GM23338 (cell line): ENCODE measurements at regions not wholly inside any gene's neighbourhood (a gene's known extent, or its start where the extent isn't known, plus 50 kb on each side); places are given as distances from the start of the nearest gene placed in this dataset.

Source experiments
- ATAC-seq: fragments of 200-7000 bp; cut with Tn5 transposase; 3 replicates; pipeline ENCODE4 v1.9.1; 2020
- DNase-seq: peaks from one replicate; pipeline ENCODE4 v3.0.0-alpha.2; 2015; ENCODE audit warnings: low spot score
- H2AFZ ChIP-seq: fragments of 200-600 bp; sonication (generic); 2 replicates; pipeline ENCODE4 v1.8.0; 2016; ENCODE audit warnings: antibody characterized with exemption, mild to moderate bottlenecking, moderate library complexity
- H3F3A ChIP-seq: fragments of 200-600 bp; sonication (generic); replicated peaks from 2 replicates; pipeline ENCODE4 v1.8.0; 2017; ENCODE audit warnings: antibody characterized with exemption, mixed run types, low read depth
- H3K27ac ChIP-seq: fragments of 200-600 bp; sonication (generic); 2 replicates; pipeline ENCODE4 v1.6.1; 2016; ENCODE audit warnings: low read depth
- H3K27me3 ChIP-seq: fragments of 200-600 bp; sonication (generic); 2 replicates; pipeline ENCODE4 v1.8.0; 2016; ENCODE audit warnings: mild to moderate bottlenecking, mixed run types, moderate library complexity; ENCODE audit not compliant: insufficient read depth
- H3K36me3 ChIP-seq: fragments of 200-600 bp; sonication (generic); 2 replicates; pipeline ENCODE4 v1.8.0; 2016; ENCODE audit warnings: mild to moderate bottlenecking; ENCODE audit not compliant: insufficient read depth
- H3K4me1 ChIP-seq: fragments of 200-600 bp; sonication (generic); 2 replicates; pipeline ENCODE4 v1.8.0; 2016; ENCODE audit warnings: mild to moderate bottlenecking, moderate library complexity; ENCODE audit not compliant: insufficient read depth
- H3K4me2 ChIP-seq: fragments of 200-600 bp; sonication (generic); 2 replicates; pipeline ENCODE4 v1.7.1; 2017; ENCODE audit warnings: mixed run types
- H3K4me3 ChIP-seq: fragments of 200-600 bp; sonication (generic); 2 replicates; pipeline ENCODE4 v1.6.1; 2016; ENCODE audit warnings: mixed run types
- H3K79me2 ChIP-seq: fragments of 200-600 bp; sonication (generic); replicated peaks from 2 replicates; pipeline ENCODE4 v1.8.0; 2017; ENCODE audit warnings: mild to moderate bottlenecking; ENCODE audit not compliant: insufficient read depth
- H3K9me2 ChIP-seq: fragments of 200-600 bp; sonication (generic); 2 replicates; pipeline ENCODE4 v1.8.0; 2017; ENCODE audit not compliant: insufficient read depth
- H4K20me1 ChIP-seq: fragments of 200-600 bp; sonication (generic); replicated peaks from 2 replicates; pipeline ENCODE4 v1.8.0; 2017; ENCODE audit warnings: mild to moderate bottlenecking; ENCODE audit not compliant: insufficient read depth
- H3K27ac Mint-ChIP-seq: 2 replicates; pipeline ENCODE4 v1.8.0; 2020; ENCODE audit warnings: inconsistent platforms, mild to moderate bottlenecking, moderate library complexity, mixed read lengths
- H3K27me3 Mint-ChIP-seq: 3 replicates; pipeline ENCODE4 v1.8.0; 2022; ENCODE audit warnings: low read depth, mild to moderate bottlenecking, moderate library complexity, mixed read lengths, inconsistent platforms; ENCODE audit not compliant: insufficient read depth, poor library complexity
- H3K36me3 Mint-ChIP-seq: 3 replicates; pipeline ENCODE4 v1.8.0; 2021; ENCODE audit warnings: low read depth, mild to moderate bottlenecking, inconsistent platforms, moderate library complexity, mixed read lengths
- H3K4me1 Mint-ChIP-seq: 3 replicates; pipeline ENCODE4 v1.8.0; 2020; ENCODE audit warnings: mild to moderate bottlenecking, inconsistent platforms, mixed read lengths
- H3K4me3 Mint-ChIP-seq: 3 replicates; pipeline ENCODE4 v1.8.0; 2021; ENCODE audit warnings: moderate library complexity, mild to moderate bottlenecking, inconsistent platforms, mixed read lengths
- H3K9me3 Mint-ChIP-seq: 3 replicates; pipeline ENCODE4 v1.8.0; 2020; ENCODE audit warnings: moderate library complexity, mild to moderate bottlenecking, inconsistent platforms, mixed read lengths
- CREB1 ChIP-seq: fragments of 250-450 bp; sonication (Bioruptor Pico); IDR thresholded peaks from 2 replicates; pipeline ENCODE4 v1.5.0; 2020; ENCODE audit warnings: low read depth, mild to moderate bottlenecking, moderate library complexity
- EZH2 ChIP-seq: fragments of 200-600 bp; sonication (generic); IDR thresholded peaks from one replicate; pipeline ENCODE4 v1.8.0; 2017; ENCODE audit warnings: antibody characterized with exemption, mild to moderate bottlenecking, low read depth; ENCODE audit not compliant: unreplicated experiment
- EZH2phosphoT487 ChIP-seq: fragments of 200-600 bp; sonication (generic); IDR thresholded peaks from one replicate; pipeline ENCODE4 v1.8.1; 2018; ENCODE audit warnings: antibody characterized with exemption; ENCODE audit not compliant: unreplicated experiment
- JUNB ChIP-seq: IDR thresholded peaks from one replicate; pipeline ENCODE4 v1.6.1; 2016; ENCODE audit warnings: antibody characterized with exemption; ENCODE audit not compliant: unreplicated experiment
- NANOG ChIP-seq: IDR thresholded peaks from 2 replicates; pipeline ENCODE4 v1.6.1; 2016; ENCODE audit warnings: antibody characterized with exemption, borderline replicate concordance
- POLR2AphosphoS5 ChIP-seq: IDR thresholded peaks from 2 replicates; pipeline ENCODE4 v1.6.1; 2016; ENCODE audit warnings: antibody characterized with exemption, low read depth
- TF ChIP-seq, protein P1 (sequence below): IDR thresholded peaks from one replicate; pipeline ENCODE4 v1.6.1; 2018; ENCODE audit warnings: antibody characterized with exemption; ENCODE audit not compliant: unreplicated experiment
- TF ChIP-seq, protein P2 (sequence below): IDR thresholded peaks from 2 replicates; pipeline ENCODE4 v1.6.1; 2016; ENCODE audit warnings: antibody characterized with exemption
- TF ChIP-seq, protein P3 (sequence below), 2 experiments: fragments of 200-600 bp in 1 of 2; sonication (generic) in 1 of 2; conservative IDR thresholded peaks; 2 replicates each; pipeline versions ENCODE4 v1.5.1 to v1.6.1; 2016 to 2017; ENCODE audit warnings: antibody characterized with exemption in 2 of 2, low read depth in 2 of 2, mild to moderate bottlenecking in 2 of 2, moderate library complexity in 1 of 2
- TF ChIP-seq, protein P4 (sequence below): fragments of 250-450 bp; sonication (Bioruptor Pico); IDR thresholded peaks from 2 replicates; pipeline ENCODE4 v1.5.0; 2020; ENCODE audit warnings: mild to moderate bottlenecking, moderate library complexity

DNA sequence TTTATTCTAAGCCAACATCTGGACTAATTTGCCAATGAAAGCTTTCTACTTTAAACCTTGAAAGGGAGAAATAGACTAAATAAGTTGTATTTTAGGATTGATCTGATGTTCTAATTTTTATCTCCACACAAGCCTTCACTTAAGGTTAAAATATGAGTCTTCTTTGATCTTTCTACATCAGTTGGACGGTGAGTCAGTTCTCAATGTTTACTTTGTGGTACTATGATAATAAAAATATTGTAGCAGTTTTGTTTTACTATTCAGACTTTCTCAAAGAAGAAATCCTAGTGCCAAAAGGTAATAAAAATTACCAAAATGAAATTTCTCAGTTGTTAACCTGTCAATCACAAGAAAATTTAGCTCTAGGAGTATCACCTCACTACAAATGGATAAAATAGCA, 203.5 kb upstream of the RGMB start:
- Mint-ChIP-seq H3K27ac (no peak overlapping the region), H3K36me3 (no peaks in the 10 kb centered on the region), H3K4me1 (peaks cover 4% of the 10 kb centered on the region; the same call in 2 of the 3 replicates), H3K27me3 (peaks cover 3% of the 10 kb centered on the region), H3K9me3 (no peaks in the 10 kb centered on the region), H3K4me3 (no peak overlapping the region)
- Histone ChIP-seq H2AFZ (no peak overlapping the region), H4K20me1 (no peaks in the 10 kb centered on the region), H3K36me3 (no peaks in the 10 kb centered on the region), H3K27me3 (no peaks in the 10 kb centered on the region), H3K27ac (no peak overlapping the region), H3K4me3 (no peak overlapping the region), H3K9me2 (peaks cover 6% of the 10 kb centered on the region), H3F3A (no peaks in the 10 kb centered on the region), H3K4me2 (no peak overlapping the region), H3K4me1 (no peaks in the 10 kb centered on the region), H3K79me2 (no peaks in the 10 kb centered on the region)
- DNase-seq (no peak), ATAC-seq (no peak)
- TF ChIP-seq, protein P1, sequence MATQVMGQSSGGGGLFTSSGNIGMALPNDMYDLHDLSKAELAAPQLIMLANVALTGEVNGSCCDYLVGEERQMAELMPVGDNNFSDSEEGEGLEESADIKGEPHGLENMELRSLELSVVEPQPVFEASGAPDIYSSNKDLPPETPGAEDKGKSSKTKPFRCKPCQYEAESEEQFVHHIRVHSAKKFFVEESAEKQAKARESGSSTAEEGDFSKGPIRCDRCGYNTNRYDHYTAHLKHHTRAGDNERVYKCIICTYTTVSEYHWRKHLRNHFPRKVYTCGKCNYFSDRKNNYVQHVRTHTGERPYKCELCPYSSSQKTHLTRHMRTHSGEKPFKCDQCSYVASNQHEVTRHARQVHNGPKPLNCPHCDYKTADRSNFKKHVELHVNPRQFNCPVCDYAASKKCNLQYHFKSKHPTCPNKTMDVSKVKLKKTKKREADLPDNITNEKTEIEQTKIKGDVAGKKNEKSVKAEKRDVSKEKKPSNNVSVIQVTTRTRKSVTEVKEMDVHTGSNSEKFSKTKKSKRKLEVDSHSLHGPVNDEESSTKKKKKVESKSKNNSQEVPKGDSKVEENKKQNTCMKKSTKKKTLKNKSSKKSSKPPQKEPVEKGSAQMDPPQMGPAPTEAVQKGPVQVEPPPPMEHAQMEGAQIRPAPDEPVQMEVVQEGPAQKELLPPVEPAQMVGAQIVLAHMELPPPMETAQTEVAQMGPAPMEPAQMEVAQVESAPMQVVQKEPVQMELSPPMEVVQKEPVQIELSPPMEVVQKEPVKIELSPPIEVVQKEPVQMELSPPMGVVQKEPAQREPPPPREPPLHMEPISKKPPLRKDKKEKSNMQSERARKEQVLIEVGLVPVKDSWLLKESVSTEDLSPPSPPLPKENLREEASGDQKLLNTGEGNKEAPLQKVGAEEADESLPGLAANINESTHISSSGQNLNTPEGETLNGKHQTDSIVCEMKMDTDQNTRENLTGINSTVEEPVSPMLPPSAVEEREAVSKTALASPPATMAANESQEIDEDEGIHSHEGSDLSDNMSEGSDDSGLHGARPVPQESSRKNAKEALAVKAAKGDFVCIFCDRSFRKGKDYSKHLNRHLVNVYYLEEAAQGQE = no peak
- TF ChIP-seq POLR2AphosphoS5 = no peak
- TF ChIP-seq EZH2phosphoT487 = no peak
- TF ChIP-seq NANOG = no peak
- TF ChIP-seq, protein P2, sequence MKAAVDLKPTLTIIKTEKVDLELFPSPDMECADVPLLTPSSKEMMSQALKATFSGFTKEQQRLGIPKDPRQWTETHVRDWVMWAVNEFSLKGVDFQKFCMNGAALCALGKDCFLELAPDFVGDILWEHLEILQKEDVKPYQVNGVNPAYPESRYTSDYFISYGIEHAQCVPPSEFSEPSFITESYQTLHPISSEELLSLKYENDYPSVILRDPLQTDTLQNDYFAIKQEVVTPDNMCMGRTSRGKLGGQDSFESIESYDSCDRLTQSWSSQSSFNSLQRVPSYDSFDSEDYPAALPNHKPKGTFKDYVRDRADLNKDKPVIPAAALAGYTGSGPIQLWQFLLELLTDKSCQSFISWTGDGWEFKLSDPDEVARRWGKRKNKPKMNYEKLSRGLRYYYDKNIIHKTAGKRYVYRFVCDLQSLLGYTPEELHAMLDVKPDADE = no peak
- no peak for TF ChIP-seq JUNB
- TF ChIP-seq CREB1 (CRISPR knock-in tag) = no peak
- TF ChIP-seq, protein P3, sequence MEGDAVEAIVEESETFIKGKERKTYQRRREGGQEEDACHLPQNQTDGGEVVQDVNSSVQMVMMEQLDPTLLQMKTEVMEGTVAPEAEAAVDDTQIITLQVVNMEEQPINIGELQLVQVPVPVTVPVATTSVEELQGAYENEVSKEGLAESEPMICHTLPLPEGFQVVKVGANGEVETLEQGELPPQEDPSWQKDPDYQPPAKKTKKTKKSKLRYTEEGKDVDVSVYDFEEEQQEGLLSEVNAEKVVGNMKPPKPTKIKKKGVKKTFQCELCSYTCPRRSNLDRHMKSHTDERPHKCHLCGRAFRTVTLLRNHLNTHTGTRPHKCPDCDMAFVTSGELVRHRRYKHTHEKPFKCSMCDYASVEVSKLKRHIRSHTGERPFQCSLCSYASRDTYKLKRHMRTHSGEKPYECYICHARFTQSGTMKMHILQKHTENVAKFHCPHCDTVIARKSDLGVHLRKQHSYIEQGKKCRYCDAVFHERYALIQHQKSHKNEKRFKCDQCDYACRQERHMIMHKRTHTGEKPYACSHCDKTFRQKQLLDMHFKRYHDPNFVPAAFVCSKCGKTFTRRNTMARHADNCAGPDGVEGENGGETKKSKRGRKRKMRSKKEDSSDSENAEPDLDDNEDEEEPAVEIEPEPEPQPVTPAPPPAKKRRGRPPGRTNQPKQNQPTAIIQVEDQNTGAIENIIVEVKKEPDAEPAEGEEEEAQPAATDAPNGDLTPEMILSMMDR (conservative IDR thresholded peaks at IDR 0.05; ENCODE audit: low read depth in 2 of 2) = no peak
- TF ChIP-seq, protein P4, sequence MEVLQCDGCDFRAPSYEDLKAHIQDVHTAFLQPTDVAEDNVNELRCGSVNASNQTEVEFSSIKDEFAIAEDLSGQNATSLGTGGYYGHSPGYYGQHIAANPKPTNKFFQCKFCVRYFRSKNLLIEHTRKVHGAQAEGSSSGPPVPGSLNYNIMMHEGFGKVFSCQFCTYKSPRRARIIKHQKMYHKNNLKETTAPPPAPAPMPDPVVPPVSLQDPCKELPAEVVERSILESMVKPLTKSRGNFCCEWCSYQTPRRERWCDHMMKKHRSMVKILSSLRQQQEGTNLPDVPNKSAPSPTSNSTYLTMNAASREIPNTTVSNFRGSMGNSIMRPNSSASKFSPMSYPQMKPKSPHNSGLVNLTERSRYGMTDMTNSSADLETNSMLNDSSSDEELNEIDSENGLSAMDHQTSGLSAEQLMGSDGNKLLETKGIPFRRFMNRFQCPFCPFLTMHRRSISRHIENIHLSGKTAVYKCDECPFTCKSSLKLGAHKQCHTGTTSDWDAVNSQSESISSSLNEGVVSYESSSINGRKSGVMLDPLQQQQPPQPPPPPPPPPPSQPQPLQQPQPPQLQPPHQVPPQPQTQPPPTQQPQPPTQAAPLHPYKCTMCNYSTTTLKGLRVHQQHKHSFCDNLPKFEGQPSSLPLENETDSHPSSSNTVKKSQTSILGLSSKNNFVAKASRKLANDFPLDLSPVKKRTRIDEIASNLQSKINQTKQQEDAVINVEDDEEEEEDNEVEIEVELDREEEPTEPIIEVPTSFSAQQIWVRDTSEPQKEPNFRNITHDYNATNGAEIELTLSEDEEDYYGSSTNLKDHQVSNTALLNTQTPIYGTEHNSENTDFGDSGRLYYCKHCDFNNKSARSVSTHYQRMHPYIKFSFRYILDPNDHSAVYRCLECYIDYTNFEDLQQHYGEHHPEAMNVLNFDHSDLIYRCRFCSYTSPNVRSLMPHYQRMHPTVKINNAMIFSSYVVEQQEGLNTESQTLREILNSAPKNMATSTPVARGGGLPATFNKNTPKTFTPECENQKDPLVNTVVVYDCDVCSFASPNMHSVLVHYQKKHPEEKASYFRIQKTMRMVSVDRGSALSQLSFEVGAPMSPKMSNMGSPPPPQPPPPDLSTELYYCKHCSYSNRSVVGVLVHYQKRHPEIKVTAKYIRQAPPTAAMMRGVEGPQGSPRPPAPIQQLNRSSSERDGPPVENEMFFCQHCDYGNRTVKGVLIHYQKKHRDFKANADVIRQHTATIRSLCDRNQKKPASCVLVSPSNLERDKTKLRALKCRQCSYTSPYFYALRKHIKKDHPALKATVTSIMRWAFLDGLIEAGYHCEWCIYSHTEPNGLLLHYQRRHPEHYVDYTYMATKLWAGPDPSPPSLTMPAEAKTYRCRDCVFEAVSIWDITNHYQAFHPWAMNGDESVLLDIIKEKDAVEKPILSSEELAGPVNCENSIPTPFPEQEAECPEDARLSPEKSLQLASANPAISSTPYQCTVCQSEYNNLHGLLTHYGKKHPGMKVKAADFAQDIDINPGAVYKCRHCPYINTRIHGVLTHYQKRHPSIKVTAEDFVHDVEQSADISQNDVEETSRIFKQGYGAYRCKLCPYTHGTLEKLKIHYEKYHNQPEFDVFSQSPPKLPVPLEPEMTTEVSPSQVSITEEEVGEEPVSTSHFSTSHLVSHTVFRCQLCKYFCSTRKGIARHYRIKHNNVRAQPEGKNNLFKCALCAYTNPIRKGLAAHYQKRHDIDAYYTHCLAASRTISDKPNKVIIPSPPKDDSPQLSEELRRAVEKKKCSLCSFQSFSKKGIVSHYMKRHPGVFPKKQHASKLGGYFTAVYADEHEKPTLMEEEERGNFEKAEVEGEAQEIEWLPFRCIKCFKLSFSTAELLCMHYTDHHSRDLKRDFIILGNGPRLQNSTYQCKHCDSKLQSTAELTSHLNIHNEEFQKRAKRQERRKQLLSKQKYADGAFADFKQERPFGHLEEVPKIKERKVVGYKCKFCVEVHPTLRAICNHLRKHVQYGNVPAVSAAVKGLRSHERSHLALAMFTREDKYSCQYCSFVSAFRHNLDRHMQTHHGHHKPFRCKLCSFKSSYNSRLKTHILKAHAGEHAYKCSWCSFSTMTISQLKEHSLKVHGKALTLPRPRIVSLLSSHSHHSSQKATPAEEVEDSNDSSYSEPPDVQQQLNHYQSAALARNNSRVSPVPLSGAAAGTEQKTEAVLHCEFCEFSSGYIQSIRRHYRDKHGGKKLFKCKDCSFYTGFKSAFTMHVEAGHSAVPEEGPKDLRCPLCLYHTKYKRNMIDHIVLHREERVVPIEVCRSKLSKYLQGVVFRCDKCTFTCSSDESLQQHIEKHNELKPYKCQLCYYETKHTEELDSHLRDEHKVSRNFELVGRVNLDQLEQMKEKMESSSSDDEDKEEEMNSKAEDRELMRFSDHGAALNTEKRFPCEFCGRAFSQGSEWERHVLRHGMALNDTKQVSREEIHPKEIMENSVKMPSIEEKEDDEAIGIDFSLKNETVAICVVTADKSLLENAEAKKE (CRISPR knock-in tag) = no peak
- no peak for TF ChIP-seq EZH2
